DND-41 (cell line): ENCODE measurements at regions not wholly inside any gene's neighbourhood (a gene's known extent, or its start where the extent isn't known, plus 50 kb on each side); places are given as distances from the start of the nearest gene placed in this dataset.

Experiments used
- ATAC-seq: fragments of 200-7000 bp; cut with Tn5 transposase; 3 replicates; pipeline ENCODE4 v1.9.1; 2021; ENCODE audit warnings: low read depth; ENCODE audit not compliant: insufficient read depth
- DNase-seq: peaks from one replicate; pipeline ENCODE4 v3.0.0-alpha.2; 2020
- H2AFZ ChIP-seq: 2 replicates; pipeline ENCODE4 v1.6.0; 2012; ENCODE audit warnings: low read depth, low read length
- H3K27ac ChIP-seq: 2 replicates; pipeline ENCODE4 v1.5.1; 2012; ENCODE audit warnings: low read length, inconsistent platforms
- H3K27me3 ChIP-seq: fragments of 200-600 bp; sonication (generic); 2 replicates; pipeline ENCODE4 v1.6.0; 2012; ENCODE audit warnings: low read length, mild to moderate bottlenecking, inconsistent platforms; ENCODE audit not compliant: insufficient read depth, poor library complexity
- H3K36me3 ChIP-seq: 2 replicates; pipeline ENCODE4 v1.5.1; 2012; ENCODE audit warnings: low read length, inconsistent platforms; ENCODE audit not compliant: insufficient read depth
- H3K4me1 ChIP-seq: 2 replicates; pipeline ENCODE4 v1.5.1; 2012; ENCODE audit warnings: mild to moderate bottlenecking, low read length; ENCODE audit not compliant: insufficient read depth
- H3K4me2 ChIP-seq: 2 replicates; pipeline ENCODE4 v1.6.0; 2012; ENCODE audit warnings: mild to moderate bottlenecking, moderate library complexity, low read length, inconsistent platforms; ENCODE audit not compliant: insufficient read depth
- H3K4me3 ChIP-seq, 2 experiments: fragments of 200-600 bp in 1 of 2; shearing (Covaris generic) in 1 of 2; 2 replicates each; pipeline ENCODE4 v1.5.1; 2012 to 2016; ENCODE audit warnings: inconsistent platforms in 2 of 2, low read length in 2 of 2, mild to moderate bottlenecking in 2 of 2, low read depth in 1 of 2, moderate library complexity in 1 of 2
- H3K79me2 ChIP-seq: 2 replicates; pipeline ENCODE4 v1.6.0; 2012; ENCODE audit warnings: low read length, inconsistent platforms; ENCODE audit not compliant: insufficient read depth
- H3K9ac ChIP-seq: 2 replicates; pipeline ENCODE4 v1.6.0; 2012; ENCODE audit warnings: low read depth, mild to moderate bottlenecking, inconsistent platforms, low read length, moderate library complexity
- H3K9me3 ChIP-seq: 2 replicates; pipeline ENCODE4 v1.5.1; 2012; ENCODE audit warnings: low read length, moderate library complexity, mild to moderate bottlenecking, inconsistent platforms; ENCODE audit not compliant: insufficient read depth, severe bottlenecking
- H4K20me1 ChIP-seq: 2 replicates; pipeline ENCODE4 v1.6.0; 2012; ENCODE audit warnings: low read length; ENCODE audit not compliant: insufficient read depth
- CTCF ChIP-seq: IDR thresholded peaks from 2 replicates; pipeline ENCODE4 v1.5.1; 2012; ENCODE audit warnings: borderline replicate concordance, low read length, moderate library complexity, mild to moderate bottlenecking; ENCODE audit not compliant: poor library complexity, severe bottlenecking; ENCODE audit errors: extremely low read depth
- EZH2 ChIP-seq: IDR thresholded peaks from 3 replicates; pipeline ENCODE4 v1.6.1; 2012; ENCODE audit warnings: borderline replicate concordance, low read depth, mild to moderate bottlenecking, moderate library complexity, low read length, inconsistent platforms; ENCODE audit not compliant: severe bottlenecking

GRCh38 chr2:215705771-215706361, 270.0 kb upstream of the FN1 start:
- Histone ChIP-seq H3K79me2 (no peaks in the 10 kb centered on the region), H3K9me3 (no peaks in the 10 kb centered on the region), H3K4me2 (no peak overlapping the region), H2AFZ (no peak overlapping the region), H3K36me3 (no peaks in the 10 kb centered on the region), H3K4me1 (no peaks in the 10 kb centered on the region), H4K20me1 (no peaks in the 10 kb centered on the region), H3K27ac (no peak overlapping the region), H3K27me3 (peaks cover 5% of the 10 kb centered on the region), H3K4me3 (no peak overlapping the region), H3K9ac (no peak overlapping the region)
- ATAC-seq (no peak), DNase-seq (no peak)
- TF ChIP-seq CTCF, result no peak
- no peak for TF ChIP-seq EZH2

GRCh38 chr2:215705281-215705680, 269.4 kb upstream of the FN1 start:
- TF ChIP-seq CTCF (no peak), EZH2 (no peak)
- H4K20me1 ChIP-seq, result no peaks in the 10 kb centered on the region
- DNase-seq, result no peak
- no peak overlapping the region for H3K9ac ChIP-seq
- no peaks in the 10 kb centered on the region for H3K36me3 ChIP-seq
- no peak overlapping the region for H3K27ac ChIP-seq
- no peaks in the 10 kb centered on the region for H3K9me3 ChIP-seq
- no peaks in the 10 kb centered on the region for H3K4me1 ChIP-seq
- no peak for ATAC-seq
- no peak overlapping the region for H3K4me2 ChIP-seq
- H3K4me3 ChIP-seq, result no peak overlapping the region
- no peaks in the 10 kb centered on the region for H3K79me2 ChIP-seq
- no peak overlapping the region for H2AFZ ChIP-seq
- peaks cover under 1% of the 10 kb centered on the region for H3K27me3 ChIP-seq

GRCh38 chr2:215702116-215702902, 266.4 kb upstream of the FN1 start:
- Histone ChIP-seq H3K79me2 (no peaks in the 10 kb centered on the region), H3K4me1 (no peaks in the 10 kb centered on the region), H2AFZ (no peak overlapping the region), H3K4me3 (no peak overlapping the region), H3K27me3 (no peaks in the 10 kb centered on the region), H4K20me1 (no peaks in the 10 kb centered on the region), H3K4me2 (no peak overlapping the region), H3K9me3 (peaks cover 2% of the 10 kb centered on the region), H3K9ac (no peak overlapping the region), H3K36me3 (no peaks in the 10 kb centered on the region), H3K27ac (no peak overlapping the region)
- ATAC-seq (no peak), DNase-seq (no peak)
- TF ChIP-seq EZH2 (no peak), CTCF (no peak)
